ENCODE measurements at regions not wholly inside any gene's neighbourhood (a gene's known extent, or its start where the extent isn't known, plus 50 kb on each side); places are given as distances from the start of the nearest gene placed in this dataset.

GRCh38 chr3:87358066-87358465, 81.7 kb upstream of the POU1F1 start:
- TF ChIP-seq POLR2A (IDR thresholded peaks at IDR 0.05; ENCODE audit: low read depth, low read length) (no peak), TAF1 (IDR thresholded peaks at IDR 0.05; ENCODE audit: borderline replicate concordance, low read depth, low read length) (no peak), POLR2AphosphoS5 (IDR thresholded peaks at IDR 0.05; ENCODE audit: low read depth, low read length) (no peak)
